Gastroesophageal sphincter (tissue), 3 donors: ENCODE measurements at regions not wholly inside any gene's neighbourhood (a gene's known extent, or its start where the extent isn't known, plus 50 kb on each side); places are given as distances from the start of the nearest gene placed in this dataset.

Experiments
- CTCF ChIP-seq, 4 experiments: fragments of 200-600 bp in 2 of 4; fragments of 450-650 bp in 2 of 4; sonication (generic) in 1 of 4; IDR thresholded peaks; one replicate each; pipeline ENCODE4 v1.5.1; 2017 to 2019; ENCODE audit warnings: antibody characterized with exemption in 4 of 4, mild to moderate bottlenecking in 2 of 4, moderate library complexity in 2 of 4
- POLR2A ChIP-seq, 2 donors: fragments of 450-650 bp; IDR thresholded peaks; one replicate each; pipeline ENCODE4 v1.6.1; 2017; ENCODE audit warnings: antibody characterized with exemption in 2 of 2, mild to moderate bottlenecking in 2 of 2, moderate library complexity in 1 of 2

- TF ChIP-seq POLR2A (IDR thresholded peaks at IDR 0.05) (no peak), CTCF (IDR thresholded peaks at IDR 0.05) (no peak)
Observed at GRCh38 chr14:48274826-48275225, 599.4 kb upstream of the MDGA2 start.
